GM13976 (cell line): ENCODE measurements at regions not wholly inside any gene's neighbourhood (a gene's known extent, or its start where the extent isn't known, plus 50 kb on each side); places are given as distances from the start of the nearest gene placed in this dataset.
"Not testable (repeated sequence)": the region's sequence is repeated elsewhere in the genome, so short reads cannot be mapped to it uniquely, and the experiment has no call there.

Experiments
- DNase-seq: peaks from one replicate; pipeline ENCODE4 v3.0.0; 2012; ENCODE audit warnings: low spot score
- CTCF ChIP-seq: IDR thresholded peaks from 2 replicates; pipeline ENCODE4 v1.5.1; 2012; ENCODE audit warnings: borderline replicate concordance, mild to moderate bottlenecking; ENCODE audit not compliant: insufficient read depth; ENCODE audit errors: extremely low read depth, missing control alignments, control extremely low read depth
- in situ Hi-C: fragments of 300-500 bp; cut with MboI; formaldehyde crosslinking; loops from one replicate; pipeline ENCODE4 v1.12.0; 2022; ENCODE audit warnings: low sequenced_read_pairs, mixed read lengths, inconsistent platforms; ENCODE audit not compliant: unreplicated experiment

- TF ChIP-seq CTCF: no peak
- DNase-seq: no peak
- in situ Hi-C loops: loop anchor here (5.0 kb wide), 1 partner anchor 118 kb away; no protein-coding TSS in a partner anchor
Measured at GRCh38 chr14:105589161-105589925, 63.0 kb downstream of the TMEM121 start.

DNA sequence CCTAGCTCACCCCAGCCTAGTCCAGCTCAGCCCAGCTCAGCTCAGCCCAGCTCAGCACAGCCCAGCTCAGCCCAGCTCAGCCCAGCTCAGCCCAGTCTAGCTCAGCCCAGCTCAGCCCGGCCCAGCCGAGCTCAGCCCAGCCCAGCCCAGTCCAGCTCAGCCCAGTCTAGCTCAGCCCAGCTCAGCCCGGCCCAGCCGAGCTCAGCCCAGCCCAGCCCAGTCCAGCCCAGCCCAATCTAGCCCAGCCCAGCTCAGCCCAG, 63.5 kb downstream of the TMEM121 start:
- not testable (repeated sequence) for DNase-seq
- in situ Hi-C loops: loop anchor here (5.0 kb wide), 1 partner anchor 117 kb away; no protein-coding TSS in a partner anchor

GRCh38 chr14:105591052-105591451, 64.7 kb downstream of the TMEM121 start:
- no peak for TF ChIP-seq CTCF
- in situ Hi-C loops: no loop called here
- DNase-seq: no peak

- in situ Hi-C loops, DNase-seq: not testable (repeated sequence)
Measured at GRCh38 chr14:105591792-105592341, 65.5 kb downstream of the TMEM121 start.

GRCh38 chr14:105592646-105593045, 66.3 kb downstream of the TMEM121 start:
- in situ Hi-C loops: not testable (repeated sequence)

DNA sequence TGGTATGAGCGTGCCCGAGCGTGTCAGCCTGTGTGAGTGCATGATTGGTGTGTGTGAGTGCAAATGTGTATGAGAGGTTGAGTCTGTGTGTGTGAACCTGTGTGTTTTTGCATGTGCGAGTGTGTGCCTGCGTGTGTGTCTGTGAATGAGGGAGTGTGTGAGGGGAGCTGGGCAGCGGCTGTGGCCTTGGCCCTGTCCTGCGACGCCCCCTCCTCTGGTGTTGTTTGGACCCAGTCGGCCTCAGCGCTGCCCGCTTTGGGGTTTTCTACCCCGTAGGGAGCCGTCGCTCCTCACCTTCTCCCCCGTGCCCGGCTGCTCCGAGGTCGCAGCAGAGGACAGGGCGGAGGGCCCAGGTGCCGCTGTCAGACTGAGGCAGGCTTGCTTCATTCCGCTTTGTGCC, 69.0 kb downstream of the TMEM121 start:
- DNase-seq, in situ Hi-C loops: not testable (repeated sequence)

More at GRCh38 chr14:105592646-105593045, 66.3 kb downstream of the TMEM121 start:
- DNase-seq: not testable (repeated sequence)

DNA sequence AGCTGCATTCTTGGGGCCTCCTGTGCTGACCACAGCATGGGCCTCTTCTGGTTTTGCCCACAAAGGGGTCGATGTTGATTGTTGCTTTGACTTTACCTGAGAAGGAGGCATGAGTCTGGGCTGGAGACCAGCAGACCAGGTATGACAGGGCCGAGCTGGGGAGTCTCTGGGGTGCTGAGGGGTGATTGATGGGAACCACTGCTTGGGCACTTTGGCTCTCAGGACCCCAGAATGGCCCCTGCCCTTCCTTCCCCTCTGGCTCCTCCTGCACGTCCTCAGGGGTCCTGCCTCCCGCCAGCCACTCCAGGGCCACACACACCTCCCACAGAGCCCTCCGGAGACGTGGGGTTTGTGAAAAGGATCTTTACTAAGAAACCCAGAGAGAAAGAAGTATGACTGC, 70.0 kb downstream of the TMEM121 start:
- in situ Hi-C loops: not testable (repeated sequence)

DNA sequence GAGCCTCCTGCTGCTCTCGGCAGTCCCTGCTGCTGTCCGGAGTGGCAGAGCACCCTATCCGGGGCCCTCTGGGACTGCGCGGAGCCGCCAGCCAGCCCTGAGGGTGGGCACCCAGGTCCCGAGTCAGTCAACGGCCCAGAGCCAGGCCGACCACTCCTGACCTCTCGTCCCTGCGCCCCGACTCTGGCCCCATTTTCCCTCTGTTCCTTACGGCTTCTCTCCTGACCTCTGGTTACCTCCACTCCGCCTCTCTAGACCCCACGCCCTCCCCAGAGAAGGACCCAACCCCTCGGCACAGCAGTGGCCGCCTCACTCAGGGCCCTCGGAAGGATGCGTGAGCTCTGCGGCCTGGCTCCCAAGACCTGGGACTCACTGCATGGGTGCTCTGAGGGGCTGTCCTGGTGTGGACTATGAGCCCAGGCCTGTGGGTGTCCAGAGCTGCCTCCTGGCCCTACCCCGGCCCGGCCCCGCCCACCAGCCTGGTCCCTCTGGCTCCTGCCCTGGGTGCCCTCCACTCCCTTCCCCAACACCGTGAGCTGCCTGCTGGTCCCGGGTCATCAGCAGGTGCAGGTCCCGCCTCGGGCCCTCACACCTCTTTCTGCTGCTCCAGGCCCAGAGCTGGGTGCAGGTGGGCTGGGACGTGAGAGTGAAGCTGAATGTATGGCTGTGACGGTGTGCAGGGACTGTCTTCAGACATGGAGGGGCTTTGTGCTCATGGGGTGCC, 71.8 kb downstream of the TMEM121 start:
- DNase-seq, in situ Hi-C loops: not testable (repeated sequence)

More for the DNA sequence above, 70.0 kb downstream of the TMEM121 start:
- DNase-seq: not testable (repeated sequence)

- in situ Hi-C loops, DNase-seq: not testable (repeated sequence)
Measured at GRCh38 chr14:105598925-105599586, 72.7 kb downstream of the TMEM121 start.

- not testable (repeated sequence) for DNase-seq
- in situ Hi-C loops: loop anchor here (10.0 kb wide), 1 partner anchor 54 kb away; no protein-coding TSS in a partner anchor
Measured at GRCh38 chr14:105600195-105600938, 74.0 kb downstream of the TMEM121 start.
